Large intestine (tissue), 3 donors: ENCODE measurements at regions not wholly inside any gene's neighbourhood (a gene's known extent, or its start where the extent isn't known, plus 50 kb on each side); places are given as distances from the start of the nearest gene placed in this dataset.

ENCODE experiments used
- DNase-seq, 2 donors: peaks; one replicate each; pipeline versions ENCODE4 v3.0.0 to v3.0.0-alpha.2; 2013
- H3K27ac ChIP-seq: one replicate; pipeline ENCODE4 v1.5.1; 2013; ENCODE audit warnings: low read length
- H3K27me3 ChIP-seq: 2 replicates; pipeline ENCODE4 v1.6.1; 2013; ENCODE audit warnings: low read length; ENCODE audit not compliant: control insufficient read depth, insufficient read depth
- H3K36me3 ChIP-seq: 2 replicates; pipeline ENCODE4 v1.6.1; 2013; ENCODE audit warnings: low read length; ENCODE audit not compliant: control insufficient read depth, insufficient read depth
- H3K4me1 ChIP-seq: one replicate; pipeline ENCODE4 v1.6.1; 2013; ENCODE audit warnings: low read length; ENCODE audit not compliant: control insufficient read depth, insufficient read depth
- H3K4me3 ChIP-seq: one replicate; pipeline ENCODE4 v1.5.1; 2013; ENCODE audit warnings: low read length
- H3K9me3 ChIP-seq: one replicate; pipeline ENCODE4 v1.6.1; 2013; ENCODE audit warnings: mild to moderate bottlenecking, low read depth, low read length, moderate library complexity; ENCODE audit not compliant: control insufficient read depth
- WGBS: methylation state at CpG from one replicate; pipeline ENCODE4 v1.1.5; 2013; ENCODE audit warnings: low lambda C conversion rate; ENCODE audit not compliant: insufficient coverage; 5-methylcytosine and 5-hydroxymethylcytosine counted together

DNA sequence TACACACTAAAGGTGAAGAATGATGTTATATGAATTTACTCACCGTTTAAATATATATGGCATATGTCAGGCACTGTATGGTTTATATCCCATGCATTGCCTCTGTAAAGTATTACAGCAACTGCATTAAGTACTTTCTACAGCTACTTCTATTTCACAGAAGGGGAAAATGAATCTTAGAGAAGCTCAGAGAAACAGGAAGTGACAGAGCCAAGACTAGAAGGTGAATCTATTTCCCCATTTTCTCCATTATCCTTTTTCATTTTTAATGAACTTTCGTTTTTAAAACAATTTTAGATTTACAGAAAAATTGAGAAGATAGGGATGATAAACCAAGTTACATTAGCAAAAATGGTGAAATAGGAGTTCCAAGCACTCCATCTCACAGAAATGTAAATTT, 863.3 kb downstream of the UQCRFS1 start:
- Histone ChIP-seq H3K4me3 (no peak overlapping the region), H3K36me3 (no peaks in the 10 kb centered on the region), H3K9me3 (no peaks in the 10 kb centered on the region), H3K4me1 (no peaks in the 10 kb centered on the region), H3K27ac (no peak overlapping the region), H3K27me3 (no peaks in the 10 kb centered on the region)
- no peak for DNase-seq
- WGBS: 83% methylated on average over 1 of the region's 2 CpGs

DNA sequence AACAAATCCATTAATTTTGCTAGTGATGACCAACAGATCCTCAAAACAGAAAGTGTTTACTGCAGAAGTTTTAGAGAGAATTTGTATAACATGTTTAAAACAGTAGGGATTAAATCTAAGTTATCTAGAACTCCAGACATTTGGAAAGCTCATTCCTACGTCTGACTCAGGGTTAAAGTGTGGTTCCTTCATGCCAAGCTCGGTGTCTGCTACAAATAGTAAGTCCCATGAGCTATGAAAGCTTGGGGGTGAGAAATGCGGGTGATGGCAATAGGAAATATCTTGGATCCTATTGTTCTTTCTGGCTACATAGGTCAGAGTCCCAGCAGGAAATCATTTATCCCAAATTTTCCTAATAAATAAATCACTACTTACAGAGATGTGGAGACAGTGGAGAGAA, 867.1 kb downstream of the UQCRFS1 start:
- no peak overlapping the region for H3K27ac ChIP-seq
- H3K4me3 ChIP-seq: no peak overlapping the region
- WGBS: no CpG with 5 or more reads among the region's 3 CpGs
- H3K27me3 ChIP-seq: no peaks in the 10 kb centered on the region
- DNase-seq: no peak
- no peaks in the 10 kb centered on the region for H3K9me3 ChIP-seq
- H3K4me1 ChIP-seq: no peaks in the 10 kb centered on the region
- H3K36me3 ChIP-seq: no peaks in the 10 kb centered on the region

DNA sequence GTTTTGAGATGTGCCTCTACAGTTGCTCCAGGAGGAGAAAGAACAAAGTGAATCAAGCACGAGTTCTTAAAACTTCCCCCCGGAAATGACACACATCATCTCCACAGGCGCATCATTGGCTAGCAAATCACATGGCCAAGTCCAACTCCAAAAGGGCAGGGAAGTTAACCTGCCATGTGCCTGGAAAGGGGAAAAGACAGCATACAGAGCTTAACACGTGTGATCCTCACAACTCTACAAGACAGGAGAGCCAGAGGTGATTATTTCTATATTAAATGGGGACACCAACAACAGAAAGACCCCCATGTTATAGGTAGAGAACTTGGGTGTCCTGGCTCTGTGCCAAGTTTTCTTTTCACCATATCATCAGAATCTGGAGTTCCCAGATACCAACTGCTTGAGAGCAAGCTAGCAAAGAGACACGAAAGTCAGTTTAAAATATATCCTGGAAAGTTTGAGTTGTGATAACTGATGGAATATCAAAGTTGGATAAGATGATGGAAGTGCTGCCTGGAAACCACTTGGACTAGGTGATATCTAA, 871.1 kb downstream of the UQCRFS1 start:
- H3K4me1 ChIP-seq: no peaks in the 10 kb centered on the region
- H3K36me3 ChIP-seq: no peaks in the 10 kb centered on the region
- no peak for DNase-seq
- no peaks in the 10 kb centered on the region for H3K27me3 ChIP-seq
- H3K9me3 ChIP-seq: no peaks in the 10 kb centered on the region
- 100% methylated on average over 1 of the region's 5 CpGs for WGBS
- no peak overlapping the region for H3K27ac ChIP-seq
- no peak overlapping the region for H3K4me3 ChIP-seq

DNA sequence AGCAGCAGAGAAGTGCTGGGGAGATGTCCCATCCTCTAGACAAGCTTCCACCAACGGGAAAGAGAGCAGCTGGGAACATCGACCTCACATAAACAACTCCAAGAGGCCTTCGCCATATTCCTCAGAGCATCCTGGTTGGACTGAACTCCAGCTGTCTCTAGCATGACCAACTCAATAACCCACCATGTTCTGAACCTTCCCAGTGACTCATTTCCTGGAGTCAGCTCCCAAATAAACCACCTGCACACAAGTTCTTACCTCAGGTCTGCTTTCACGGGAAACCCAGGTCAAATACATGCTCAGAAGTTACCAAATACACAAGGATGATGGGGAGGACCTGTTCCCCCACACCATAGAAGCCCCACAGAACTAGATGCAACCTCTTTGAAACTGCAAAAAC, 878.5 kb downstream of the UQCRFS1 start:
- H3K36me3 ChIP-seq: no peaks in the 10 kb centered on the region
- no peaks in the 10 kb centered on the region for H3K4me1 ChIP-seq
- H3K27ac ChIP-seq: no peak overlapping the region
- no peak for DNase-seq
- H3K4me3 ChIP-seq: no peak overlapping the region
- H3K27me3 ChIP-seq: no peaks in the 10 kb centered on the region
- no CpG with 5 or more reads among the region's 4 CpGs for WGBS
- no peaks in the 10 kb centered on the region for H3K9me3 ChIP-seq

DNA sequence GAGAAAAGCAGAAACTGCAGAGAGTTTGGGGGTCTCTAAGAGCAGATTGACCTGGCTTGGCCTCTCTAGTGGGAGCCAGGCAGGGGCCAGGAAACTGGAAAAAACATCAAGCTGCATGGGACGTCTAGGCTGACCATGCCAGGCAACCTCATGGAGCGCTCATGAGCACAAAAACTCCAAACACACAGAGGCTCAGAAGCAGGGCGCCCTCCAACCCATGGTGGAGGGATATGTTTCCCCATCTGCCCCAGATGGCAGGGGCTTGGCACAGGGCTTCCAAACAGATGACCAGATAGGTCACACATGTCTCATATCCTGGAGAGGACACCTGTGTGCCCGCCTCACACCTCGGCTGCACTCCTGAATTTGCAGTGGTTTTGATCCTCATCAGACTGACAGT, 879.0 kb downstream of the UQCRFS1 start:
- no CpG with 5 or more reads among the region's 5 CpGs for WGBS
- Histone ChIP-seq H3K27ac (no peak overlapping the region), H3K4me1 (no peaks in the 10 kb centered on the region), H3K9me3 (no peaks in the 10 kb centered on the region), H3K27me3 (no peaks in the 10 kb centered on the region), H3K4me3 (no peak overlapping the region), H3K36me3 (no peaks in the 10 kb centered on the region)
- no peak for DNase-seq

DNA sequence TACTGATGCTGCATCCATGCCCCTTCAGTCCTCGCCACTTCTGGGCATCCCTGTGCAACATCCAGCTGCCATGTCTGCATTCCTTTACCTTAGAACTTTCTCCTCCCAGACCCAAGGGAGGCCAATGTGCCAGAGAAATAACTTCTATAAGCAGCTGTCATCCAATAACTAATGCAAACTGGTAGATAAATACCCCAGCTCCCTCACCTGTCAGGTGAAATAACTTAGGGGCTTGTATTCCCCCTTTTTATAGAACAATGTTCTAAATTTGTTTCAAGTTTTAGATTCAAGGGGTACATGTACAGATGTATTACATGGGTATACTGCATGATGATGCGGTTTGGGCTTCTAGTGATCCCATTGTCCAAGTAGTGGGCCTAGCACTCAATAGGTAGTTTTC, 880.1 kb downstream of the UQCRFS1 start:
- Histone ChIP-seq H3K36me3 (no peaks in the 10 kb centered on the region), H3K4me1 (no peaks in the 10 kb centered on the region), H3K27me3 (no peaks in the 10 kb centered on the region), H3K4me3 (no peak overlapping the region), H3K9me3 (no peaks in the 10 kb centered on the region), H3K27ac (no peak overlapping the region)
- DNase-seq: no peak
- WGBS: no CpG with 5 or more reads among the region's 2 CpGs

DNA sequence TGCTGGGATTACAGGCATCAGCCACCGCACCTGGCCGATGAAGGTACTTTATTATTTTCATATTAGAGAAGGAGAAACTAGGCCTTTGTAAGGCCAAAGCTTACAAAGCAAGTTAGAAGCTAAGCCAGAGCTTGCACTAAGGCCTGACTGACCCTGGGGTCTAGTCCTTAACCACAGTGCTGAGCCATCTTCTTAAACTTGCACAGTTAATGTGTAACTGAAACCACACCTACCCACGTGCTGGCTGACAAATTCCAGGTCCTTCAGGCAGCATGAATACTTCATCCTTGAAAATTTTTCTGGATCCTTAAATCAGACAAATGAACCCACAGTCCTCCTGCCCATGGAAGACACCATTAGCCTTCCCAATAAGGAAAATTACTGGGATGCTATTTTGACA, 880.6 kb downstream of the UQCRFS1 start:
- Histone ChIP-seq H3K27ac (no peak overlapping the region), H3K4me3 (no peak overlapping the region), H3K36me3 (no peaks in the 10 kb centered on the region), H3K4me1 (no peaks in the 10 kb centered on the region), H3K9me3 (no peaks in the 10 kb centered on the region), H3K27me3 (no peaks in the 10 kb centered on the region)
- no peak for DNase-seq
- WGBS: no CpG with 5 or more reads among the region's 3 CpGs

DNA sequence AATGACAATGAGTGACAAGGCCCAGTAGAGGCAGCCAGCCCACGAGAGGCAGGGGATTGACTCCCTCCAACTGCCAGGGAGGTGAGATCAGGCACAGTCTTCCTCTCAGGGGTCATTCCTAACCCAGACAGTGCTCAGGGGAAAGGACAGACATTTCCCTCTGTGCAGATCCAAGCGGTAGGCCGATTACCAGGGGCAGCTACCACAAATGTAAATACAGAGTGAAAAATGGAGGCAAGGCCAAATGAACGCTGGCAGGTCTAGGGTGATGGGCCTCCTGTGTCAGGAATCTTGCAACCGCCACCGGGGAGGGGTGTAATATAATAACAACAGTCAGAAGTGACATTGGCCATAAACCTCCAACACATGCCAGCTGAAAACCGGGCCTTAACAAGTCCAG, 881.4 kb downstream of the UQCRFS1 start:
- no peak for DNase-seq
- Histone ChIP-seq H3K36me3 (no peaks in the 10 kb centered on the region), H3K27ac (no peak overlapping the region), H3K9me3 (no peaks in the 10 kb centered on the region), H3K4me3 (no peak overlapping the region), H3K4me1 (no peaks in the 10 kb centered on the region), H3K27me3 (no peaks in the 10 kb centered on the region)
- WGBS: no CpG with 5 or more reads among the region's 7 CpGs

DNA sequence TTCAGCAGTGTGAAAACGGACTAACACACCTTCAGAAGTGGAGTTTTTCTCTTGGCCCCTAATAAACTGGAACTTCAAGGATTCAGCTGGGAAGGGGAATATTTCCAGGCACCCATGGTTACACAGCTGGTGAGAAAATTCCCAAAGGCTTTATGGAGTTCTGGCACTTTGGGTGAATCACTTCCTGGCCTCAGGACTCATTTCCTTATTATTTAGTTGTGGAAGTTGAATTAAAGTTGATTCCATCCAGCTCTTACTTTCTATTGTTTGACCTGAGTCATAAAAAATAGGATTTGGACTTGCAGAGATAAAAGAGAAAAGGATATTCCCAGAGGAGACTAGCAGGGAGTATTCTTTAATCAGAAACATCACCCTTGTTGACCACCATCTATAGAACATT, 882.1 kb downstream of the UQCRFS1 start:
- no peak overlapping the region for H3K4me3 ChIP-seq
- no peaks in the 10 kb centered on the region for H3K36me3 ChIP-seq
- WGBS: no CpG with 5 or more reads among the region's 1 CpG
- no peak overlapping the region for H3K27ac ChIP-seq
- no peaks in the 10 kb centered on the region for H3K27me3 ChIP-seq
- no peaks in the 10 kb centered on the region for H3K9me3 ChIP-seq
- no peaks in the 10 kb centered on the region for H3K4me1 ChIP-seq
- DNase-seq: no peak

DNA sequence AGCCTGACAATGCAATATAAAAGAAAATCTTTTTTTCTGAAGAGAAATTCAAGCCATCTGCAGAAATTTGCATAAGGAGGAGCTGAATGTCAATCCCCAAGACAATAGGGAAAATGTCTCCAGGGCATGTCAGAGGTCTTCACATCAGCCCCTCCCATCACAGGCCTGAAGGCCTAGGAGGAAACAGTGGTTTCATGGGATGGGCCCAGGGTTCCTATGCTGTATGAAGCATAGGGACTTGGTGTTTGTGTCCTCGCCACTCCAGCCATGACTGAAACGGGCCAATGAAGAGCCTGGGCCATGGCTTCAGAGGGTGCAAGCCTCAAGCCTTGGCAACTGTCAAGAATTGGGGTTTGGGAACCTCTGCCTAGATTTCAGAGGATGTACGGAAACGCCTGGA, 883.5 kb downstream of the UQCRFS1 start:
- no peaks in the 10 kb centered on the region for H3K4me1 ChIP-seq
- H3K36me3 ChIP-seq: no peaks in the 10 kb centered on the region
- no peaks in the 10 kb centered on the region for H3K9me3 ChIP-seq
- DNase-seq: no peak
- no peak overlapping the region for H3K27ac ChIP-seq
- WGBS: no CpG with 5 or more reads among the region's 4 CpGs
- H3K27me3 ChIP-seq: no peaks in the 10 kb centered on the region
- no peak overlapping the region for H3K4me3 ChIP-seq

DNA sequence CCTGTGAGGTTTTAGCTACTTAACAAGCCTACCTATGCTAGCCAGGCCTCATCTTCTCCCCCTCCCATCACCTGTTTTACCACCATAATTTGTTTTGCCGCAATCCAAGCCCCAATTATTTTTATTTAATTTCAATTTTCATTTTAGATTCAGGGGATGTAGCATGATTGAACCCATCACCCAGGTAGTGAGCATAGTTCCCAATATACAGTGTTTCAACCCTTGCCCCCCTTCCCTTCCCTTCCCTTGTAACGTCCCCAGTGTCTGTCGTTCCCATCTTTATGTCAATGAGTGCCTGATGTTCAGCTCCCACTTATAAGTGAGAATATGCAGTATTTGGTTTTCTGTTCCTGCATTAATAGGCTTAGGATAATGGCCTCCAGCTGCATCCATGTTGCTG, 885.0 kb downstream of the UQCRFS1 start:
- Histone ChIP-seq H3K4me1 (no peaks in the 10 kb centered on the region), H3K27ac (no peak overlapping the region), H3K27me3 (no peaks in the 10 kb centered on the region), H3K36me3 (no peaks in the 10 kb centered on the region), H3K4me3 (no peak overlapping the region), H3K9me3 (no peaks in the 10 kb centered on the region)
- 100% methylated on average over 1 of the region's 3 CpGs for WGBS
- no peak for DNase-seq
